ENCODE measurements at regions not wholly inside any gene's neighbourhood (a gene's known extent, or its start where the extent isn't known, plus 50 kb on each side); places are given as distances from the start of the nearest gene placed in this dataset.

- no peak overlapping the region for H3K27ac Mint-ChIP-seq (ENCODE audit: low read depth, unreplicated experiment)
- H3K4me3 Mint-ChIP-seq (ENCODE audit: unreplicated experiment), result no peak overlapping the region
- no peaks in the 10 kb centered on the region for H3K4me1 Mint-ChIP-seq (ENCODE audit: insufficient read depth, unreplicated experiment)
- CTCF ChIA-PET, result no interaction called here
- intact Hi-C loops (cut with micrococcal nuclease), result no loop called here
- no peaks in the 10 kb centered on the region for H3K9me3 Mint-ChIP-seq (ENCODE audit: unreplicated experiment)
- no peaks in the 10 kb centered on the region for H3K27me3 Mint-ChIP-seq (ENCODE audit: insufficient read depth, unreplicated experiment)
- no TSS peak for BruUV-seq (replicated peaks)
- TF ChIP-seq, protein P1, sequence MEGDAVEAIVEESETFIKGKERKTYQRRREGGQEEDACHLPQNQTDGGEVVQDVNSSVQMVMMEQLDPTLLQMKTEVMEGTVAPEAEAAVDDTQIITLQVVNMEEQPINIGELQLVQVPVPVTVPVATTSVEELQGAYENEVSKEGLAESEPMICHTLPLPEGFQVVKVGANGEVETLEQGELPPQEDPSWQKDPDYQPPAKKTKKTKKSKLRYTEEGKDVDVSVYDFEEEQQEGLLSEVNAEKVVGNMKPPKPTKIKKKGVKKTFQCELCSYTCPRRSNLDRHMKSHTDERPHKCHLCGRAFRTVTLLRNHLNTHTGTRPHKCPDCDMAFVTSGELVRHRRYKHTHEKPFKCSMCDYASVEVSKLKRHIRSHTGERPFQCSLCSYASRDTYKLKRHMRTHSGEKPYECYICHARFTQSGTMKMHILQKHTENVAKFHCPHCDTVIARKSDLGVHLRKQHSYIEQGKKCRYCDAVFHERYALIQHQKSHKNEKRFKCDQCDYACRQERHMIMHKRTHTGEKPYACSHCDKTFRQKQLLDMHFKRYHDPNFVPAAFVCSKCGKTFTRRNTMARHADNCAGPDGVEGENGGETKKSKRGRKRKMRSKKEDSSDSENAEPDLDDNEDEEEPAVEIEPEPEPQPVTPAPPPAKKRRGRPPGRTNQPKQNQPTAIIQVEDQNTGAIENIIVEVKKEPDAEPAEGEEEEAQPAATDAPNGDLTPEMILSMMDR (IDR thresholded peaks at IDR 0.05; ENCODE audit: unreplicated experiment), result no peak
- no peaks in the 10 kb centered on the region for H3K36me3 Mint-ChIP-seq (ENCODE audit: insufficient read depth, unreplicated experiment)
- DNase-seq (ENCODE audit: unreplicated experiment), result no peak
- POLR2A ChIA-PET, result interaction anchor here (0.6 to 0.7 kb wide), 2 partner anchors 115 to 1359 kb away, joined by 3 to 4 read pairs; partner anchors contain the start of gene CCDC191
Measured at GRCh38 chr3:115415246-115415996, 207.9 kb upstream of the GAP43 start.

DNA sequence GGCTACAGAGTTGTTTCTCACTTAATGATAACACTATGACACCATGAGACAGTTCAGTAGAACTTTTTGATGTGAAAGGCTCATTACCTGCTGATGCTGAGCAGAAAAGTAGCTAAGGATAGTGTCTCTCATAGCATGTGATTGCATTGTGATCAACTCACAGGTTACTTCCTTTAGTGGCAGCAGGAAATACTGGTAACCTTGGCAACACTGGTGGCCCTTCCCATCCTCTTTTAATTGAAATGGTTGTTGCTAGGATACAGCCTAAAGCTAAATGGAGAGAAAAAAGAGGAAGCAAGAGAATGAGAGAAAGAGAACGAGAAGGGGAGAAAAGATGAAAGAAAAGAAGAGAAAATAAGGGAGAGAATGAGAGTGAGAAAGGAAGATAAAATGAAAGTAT is 204.7 kb upstream of the GAP43 start:
- H3K4me1 Mint-ChIP-seq (ENCODE audit: insufficient read depth, unreplicated experiment), result no peaks in the 10 kb centered on the region
- H3K9me3 Mint-ChIP-seq (ENCODE audit: unreplicated experiment), result no peaks in the 10 kb centered on the region
- no TSS peak for BruUV-seq (replicated peaks)
- TF ChIP-seq, protein P1 (IDR thresholded peaks at IDR 0.05; ENCODE audit: unreplicated experiment), result no peak
- no peak overlapping the region for H3K4me3 Mint-ChIP-seq (ENCODE audit: unreplicated experiment)
- CTCF ChIA-PET, result interaction anchor here (0.8 kb wide), 1 partner anchor 118 kb away, joined by 3 read pairs; no protein-coding TSS in a partner anchor
- no peaks in the 10 kb centered on the region for H3K27me3 Mint-ChIP-seq (ENCODE audit: insufficient read depth, unreplicated experiment)
- no peak overlapping the region for H3K27ac Mint-ChIP-seq (ENCODE audit: low read depth, unreplicated experiment)
- POLR2A ChIA-PET, result no interaction called here
- intact Hi-C loops (cut with micrococcal nuclease), result no loop called here
- no peaks in the 10 kb centered on the region for H3K36me3 Mint-ChIP-seq (ENCODE audit: insufficient read depth, unreplicated experiment)
- DNase-seq (ENCODE audit: unreplicated experiment), result no peak

DNA sequence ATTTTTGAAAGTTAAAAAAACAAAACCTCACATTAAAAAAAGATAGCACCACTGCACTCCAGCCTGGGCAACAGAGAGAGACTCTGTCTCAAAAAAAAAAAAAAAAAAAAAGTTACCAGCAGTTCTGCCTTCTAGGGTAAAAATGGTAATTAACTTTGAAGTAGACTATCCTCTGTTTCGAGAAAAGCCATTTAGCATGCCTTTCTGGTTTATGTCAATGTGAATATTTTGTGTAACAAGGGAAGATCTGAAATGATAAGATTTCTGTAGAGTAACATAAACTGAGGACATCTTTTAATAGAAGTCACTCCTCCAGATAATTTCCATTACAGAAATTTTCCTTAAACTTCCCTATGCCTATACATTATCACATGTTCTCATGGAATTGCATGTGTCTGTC is 203.2 kb upstream of the GAP43 start:
- H3K4me1 Mint-ChIP-seq (ENCODE audit: insufficient read depth, unreplicated experiment), result no peaks in the 10 kb centered on the region
- no peaks in the 10 kb centered on the region for H3K36me3 Mint-ChIP-seq (ENCODE audit: insufficient read depth, unreplicated experiment)
- TF ChIP-seq, protein P1 (IDR thresholded peaks at IDR 0.05; ENCODE audit: unreplicated experiment), result no peak
- H3K9me3 Mint-ChIP-seq (ENCODE audit: unreplicated experiment), result no peaks in the 10 kb centered on the region
- no peak overlapping the region for H3K4me3 Mint-ChIP-seq (ENCODE audit: unreplicated experiment)
- no peak for DNase-seq (ENCODE audit: unreplicated experiment)
- POLR2A ChIA-PET, result no interaction called here
- CTCF ChIA-PET, result no interaction called here
- H3K27ac Mint-ChIP-seq (ENCODE audit: low read depth, unreplicated experiment), result no peak overlapping the region
- BruUV-seq (replicated peaks), result no TSS peak
- intact Hi-C loops (cut with micrococcal nuclease), result no loop called here
- H3K27me3 Mint-ChIP-seq (ENCODE audit: insufficient read depth, unreplicated experiment), result no peaks in the 10 kb centered on the region

- intact Hi-C loops (cut with micrococcal nuclease), result no loop called here
- DNase-seq (ENCODE audit: unreplicated experiment), result peak; percentile 60
- Mint-ChIP-seq H3K9me3 (ENCODE audit: unreplicated experiment) (no peaks in the 10 kb centered on the region), H3K27me3 (ENCODE audit: insufficient read depth, unreplicated experiment) (no peaks in the 10 kb centered on the region), H3K27ac (ENCODE audit: low read depth, unreplicated experiment) (no peak overlapping the region), H3K4me3 (ENCODE audit: unreplicated experiment) (no peak overlapping the region), H3K4me1 (ENCODE audit: insufficient read depth, unreplicated experiment) (no peaks in the 10 kb centered on the region), H3K36me3 (ENCODE audit: insufficient read depth, unreplicated experiment) (no peaks in the 10 kb centered on the region)
- TF ChIP-seq, protein P1 (IDR thresholded peaks at IDR 0.05; ENCODE audit: unreplicated experiment), result no peak
- ChIA-PET POLR2A (no interaction called here), CTCF (no interaction called here)
- BruUV-seq (replicated peaks), result no TSS peak
Measured at GRCh38 chr3:115423170-115423569, 200.1 kb upstream of the GAP43 start.
